ENCODE measurements at regions not wholly inside any gene's neighbourhood (a gene's known extent, or its start where the extent isn't known, plus 50 kb on each side); places are given as distances from the start of the nearest gene placed in this dataset.

GRCh38 chr2:8394131-8394530 lies 287.7 kb upstream of the ID2 start:
- TF ChIP-seq EGR1 (IDR thresholded peaks at IDR 0.05; ENCODE audit: low read depth in 2 of 2) (no peak), ZBTB33 (IDR thresholded peaks at IDR 0.05) (no peak), REST (IDR thresholded peaks at IDR 0.05) (no peak), FOXA2 (IDR thresholded peaks at IDR 0.05) (no peak), MAX (IDR thresholded peaks at IDR 0.05) (no peak), HNF4G (IDR thresholded peaks at IDR 0.05) (no peak), ATF3 (IDR thresholded peaks at IDR 0.05) (no peak), FOXA1 (IDR thresholded peaks at IDR 0.05) (no peak), RAD21 (IDR thresholded peaks at IDR 0.05) (no peak), GABPA (IDR thresholded peaks at IDR 0.05 in 1 of 2, conservative IDR thresholded peaks at IDR 0.05 in 1 of 2) (no peak), SP1 (IDR thresholded peaks at IDR 0.05) (no peak), YY1 (IDR thresholded peaks at IDR 0.05) (no peak)
- peaks cover 0 to 15% (median 9%) of the 10 kb centered on the region in 4 donors for H3K4me1 ChIP-seq (ENCODE audit: control insufficient read depth in 4 of 4, insufficient read depth in 4 of 4, low read length in 3 of 4)
- no peaks in the 10 kb centered on the region for H3K27me3 ChIP-seq (ENCODE audit: control insufficient read depth in 4 of 4, insufficient read depth in 4 of 4, low read length in 3 of 4)
- DNase-seq (ENCODE audit: low spot score), result no peak
- no peaks in the 10 kb centered on the region for H3K9me3 ChIP-seq (ENCODE audit: control insufficient read depth in 4 of 4, low read length in 3 of 4)
- 95% methylated on average over 5 of the region's 5 CpGs for WGBS
- H3K9ac ChIP-seq (ENCODE audit: low read depth in 1 of 2, low read length in 2 of 2), result no peak overlapping the region
- no peak overlapping the region for H3K27ac ChIP-seq (ENCODE audit: low read depth in 1 of 2, low read length in 2 of 2)
- H3K36me3 ChIP-seq (ENCODE audit: control insufficient read depth in 4 of 4, insufficient read depth in 3 of 4, low read depth in 1 of 4, low read length in 3 of 4), result no peaks in the 10 kb centered on the region
- H3K4me3 ChIP-seq (ENCODE audit: low read depth in 1 of 3, low read length in 3 of 3), result no peak overlapping the region

- no peak for TF ChIP-seq RAD21 (IDR thresholded peaks at IDR 0.05)
- TF ChIP-seq EGR1 (IDR thresholded peaks at IDR 0.05; ENCODE audit: low read depth in 2 of 2), result no peak
- TF ChIP-seq HNF4G (IDR thresholded peaks at IDR 0.05), result no peak
- TF ChIP-seq REST (IDR thresholded peaks at IDR 0.05), result no peak
- TF ChIP-seq RXRA (IDR thresholded peaks at IDR 0.05), result no peak
- 92% methylated on average over 9 of the region's 9 CpGs for WGBS
- no peak for DNase-seq (ENCODE audit: low spot score)
Observed at GRCh38 chr2:8394569-8395359, 287.1 kb upstream of the ID2 start.

More at GRCh38 chr2:8394569-8395359, 287.1 kb upstream of the ID2 start:
- Histone ChIP-seq H3K36me3 (ENCODE audit: control insufficient read depth in 4 of 4, insufficient read depth in 3 of 4, low read depth in 1 of 4, low read length in 3 of 4) (no peaks in the 10 kb centered on the region), H3K27ac (ENCODE audit: low read depth in 1 of 2, low read length in 2 of 2) (no peak overlapping the region), H3K4me3 (ENCODE audit: low read depth in 1 of 3, low read length in 3 of 3) (no peak overlapping the region), H3K9me3 (ENCODE audit: control insufficient read depth in 4 of 4, low read length in 3 of 4) (no peaks in the 10 kb centered on the region), H3K27me3 (ENCODE audit: control insufficient read depth in 4 of 4, insufficient read depth in 4 of 4, low read length in 3 of 4) (no peaks in the 10 kb centered on the region), H3K4me1 (ENCODE audit: control insufficient read depth in 4 of 4, insufficient read depth in 4 of 4, low read length in 3 of 4) (peaks cover 0 to 15% (median 9%) of the 10 kb centered on the region in 4 donors), H3K9ac (ENCODE audit: low read depth in 1 of 2, low read length in 2 of 2) (no peak overlapping the region)
